ENCODE measurements at regions not wholly inside any gene's neighbourhood (a gene's known extent, or its start where the extent isn't known, plus 50 kb on each side); places are given as distances from the start of the nearest gene placed in this dataset.

DNA sequence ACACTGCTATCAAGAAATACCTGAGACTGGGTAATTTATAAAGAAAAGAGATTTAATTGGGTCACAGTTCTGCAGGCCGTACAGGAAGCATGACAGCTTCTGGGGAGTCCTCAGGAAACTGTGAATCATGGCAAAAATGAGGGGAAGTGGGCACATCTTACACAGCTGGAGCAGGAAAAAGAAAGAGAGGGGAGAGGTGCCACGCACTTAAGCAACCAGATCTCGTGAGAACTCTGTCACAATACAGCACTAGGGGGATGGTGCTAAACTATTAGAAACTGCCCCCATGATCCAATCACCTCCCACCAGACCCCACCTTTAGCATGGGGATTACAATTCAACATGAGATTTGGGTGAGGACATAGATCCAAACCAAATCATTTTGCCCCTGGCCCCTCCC, 105.5 kb upstream of the CPLX2 start:
- DNase-seq = no peak

DNA sequence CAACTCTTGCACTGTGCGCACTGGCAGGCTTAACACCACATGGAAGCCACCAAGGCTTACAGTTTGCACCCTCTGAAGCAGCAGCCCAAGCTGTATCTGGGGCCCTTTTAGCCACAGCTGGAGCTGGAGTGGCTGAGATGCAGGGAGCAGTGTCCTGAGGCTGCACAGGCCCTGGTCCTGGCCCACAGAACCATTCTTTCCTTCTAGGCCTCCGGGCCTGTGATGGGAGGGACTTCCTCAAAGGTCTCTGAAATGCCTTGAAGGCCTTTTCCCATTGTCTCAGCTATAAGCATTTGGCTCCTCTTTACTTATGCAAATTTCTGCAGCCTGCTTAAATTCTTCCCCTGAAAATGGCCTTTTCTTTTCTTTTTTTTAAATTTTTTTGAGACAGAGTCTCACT, 104.4 kb upstream of the CPLX2 start:
- DNase-seq = no peak

- no peak for DNase-seq
Measured at GRCh38 chr5:175772747-175773533, 98.4 kb upstream of the CPLX2 start.

GRCh38 chr5:175773534-175774070, 97.8 kb upstream of the CPLX2 start:
- no peak for DNase-seq

- no peak for DNase-seq
Measured at GRCh38 chr5:175775416-175775815, 96.0 kb upstream of the CPLX2 start.

GRCh38 chr5:175778951-175779503, 92.4 kb upstream of the CPLX2 start:
- no peak for DNase-seq

GRCh38 chr5:175783739-175784138, 87.6 kb upstream of the CPLX2 start:
- DNase-seq = no peak

DNA sequence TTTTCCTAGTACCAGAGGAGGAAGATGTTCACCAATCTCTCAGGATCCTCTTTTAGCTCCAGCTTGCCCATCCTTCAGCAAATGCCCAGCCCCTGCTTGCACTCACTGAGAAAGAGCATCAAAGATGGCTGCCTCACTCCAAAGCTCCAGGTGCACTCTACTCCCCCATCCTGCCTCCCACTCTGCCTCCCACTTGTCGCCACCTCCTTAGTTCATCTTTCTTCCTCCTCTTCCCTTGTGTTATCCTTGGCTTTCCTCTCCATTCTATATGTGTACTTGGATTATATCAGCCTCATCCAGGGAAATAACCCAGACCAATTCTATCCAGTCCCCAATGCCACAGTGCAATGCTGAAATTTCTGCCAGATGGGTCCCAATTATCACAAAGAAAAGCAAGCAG, 87.1 kb upstream of the CPLX2 start:
- no peak for DNase-seq

DNA sequence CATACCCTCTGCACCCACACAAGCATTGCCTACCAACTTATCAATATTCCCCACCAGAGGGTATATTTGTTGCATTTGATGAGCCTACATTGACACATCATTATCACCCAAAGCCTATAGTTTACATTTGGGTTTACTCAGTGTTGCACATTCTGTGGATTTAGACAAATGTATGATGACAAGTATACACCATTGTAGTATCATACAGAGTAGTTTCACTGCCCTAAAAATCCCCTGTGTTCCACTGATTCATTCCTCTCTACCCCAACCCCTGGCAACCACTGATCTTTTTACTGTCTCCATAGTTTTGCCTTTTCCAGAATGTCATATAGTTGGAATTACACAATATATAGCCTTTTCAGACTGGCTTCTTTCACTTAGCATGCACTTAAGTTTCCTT, 85.7 kb upstream of the CPLX2 start:
- DNase-seq = no peak

DNA sequence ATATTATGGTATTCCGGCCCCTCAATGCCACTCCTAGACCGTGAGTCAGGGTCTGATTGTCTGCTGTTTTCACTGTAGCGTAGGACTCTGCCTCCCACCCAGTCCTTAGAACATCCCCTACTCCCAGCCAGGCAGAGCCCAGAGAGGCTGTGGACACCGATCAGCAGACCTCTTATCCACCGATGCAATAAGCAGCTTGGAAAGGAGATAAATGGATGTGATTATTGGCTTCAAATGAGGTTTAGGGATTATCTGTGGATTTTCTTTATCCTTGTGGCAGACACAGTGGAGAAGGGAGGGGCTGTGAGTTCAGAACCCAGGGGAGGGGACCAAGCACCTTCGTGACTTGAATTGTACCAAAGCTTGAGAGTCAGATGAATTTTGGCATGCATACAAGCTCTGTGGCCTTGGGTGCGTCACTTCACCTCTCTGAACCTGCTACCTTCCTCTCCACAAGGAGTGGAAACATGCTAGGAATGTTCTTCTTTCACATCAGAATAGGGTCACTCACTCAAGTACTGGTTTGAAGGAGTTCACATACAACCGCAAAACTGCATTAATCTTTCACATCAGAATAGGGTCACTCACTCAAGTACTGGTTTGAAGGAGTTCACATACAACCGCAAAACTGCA, 83.1 kb upstream of the CPLX2 start:
- no peak for DNase-seq

GRCh38 chr5:175789670-175790069, 81.7 kb upstream of the CPLX2 start:
- DNase-seq = no peak

- DNase-seq = no peak
Measured at GRCh38 chr5:175790796-175791195, 80.6 kb upstream of the CPLX2 start.

GRCh38 chr5:175795959-175796358, 75.4 kb upstream of the CPLX2 start:
- peak; percentile 10 for DNase-seq

- peak; percentile 90 for DNase-seq
Measured at GRCh38 chr5:175796536-175797499, 74.6 kb upstream of the CPLX2 start.

GRCh38 chr5:175797521-175798038, 73.8 kb upstream of the CPLX2 start:
- peak; percentile 42 for DNase-seq

DNA sequence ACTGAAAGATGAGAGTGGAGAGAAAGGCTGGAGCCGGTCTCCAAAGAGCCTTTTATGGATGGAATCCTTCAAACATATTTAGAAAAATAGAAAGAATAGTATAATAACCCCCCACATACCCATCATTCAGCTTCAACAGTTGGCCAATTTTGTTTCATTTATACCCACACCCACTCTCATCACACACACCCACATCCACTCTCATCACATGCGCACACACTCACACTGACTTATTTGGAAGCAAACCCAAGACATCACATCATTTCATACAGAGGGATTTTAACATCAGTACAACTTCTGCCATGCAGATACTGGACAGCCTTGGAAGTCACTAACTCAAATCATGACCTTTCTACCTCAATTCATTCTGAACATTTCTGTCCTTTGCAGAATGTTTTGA, 72.8 kb upstream of the CPLX2 start:
- DNase-seq = no peak

GRCh38 chr5:175800656-175801081, 70.7 kb upstream of the CPLX2 start:
- DNase-seq = no peak

DNA sequence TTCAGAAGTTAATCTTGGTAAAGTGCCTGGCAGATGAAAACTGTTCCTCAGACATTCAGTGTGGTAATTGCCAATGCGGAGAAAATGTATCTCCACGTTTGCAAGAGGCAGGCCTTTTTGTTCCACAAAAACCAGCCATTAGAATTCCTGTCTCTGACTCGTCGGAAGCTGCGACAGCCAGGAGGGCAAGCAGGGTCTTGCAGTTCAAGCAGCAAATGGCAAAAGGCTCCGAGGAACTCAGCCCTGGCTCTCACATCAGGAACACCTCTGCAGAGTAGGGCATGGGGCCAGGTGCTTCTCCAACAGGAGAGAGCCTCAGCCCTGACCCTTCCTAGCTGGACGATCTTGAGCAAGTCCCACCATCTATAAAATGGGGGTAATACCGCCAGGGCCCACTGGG, 69.0 kb upstream of the CPLX2 start:
- DNase-seq = no peak

DNA sequence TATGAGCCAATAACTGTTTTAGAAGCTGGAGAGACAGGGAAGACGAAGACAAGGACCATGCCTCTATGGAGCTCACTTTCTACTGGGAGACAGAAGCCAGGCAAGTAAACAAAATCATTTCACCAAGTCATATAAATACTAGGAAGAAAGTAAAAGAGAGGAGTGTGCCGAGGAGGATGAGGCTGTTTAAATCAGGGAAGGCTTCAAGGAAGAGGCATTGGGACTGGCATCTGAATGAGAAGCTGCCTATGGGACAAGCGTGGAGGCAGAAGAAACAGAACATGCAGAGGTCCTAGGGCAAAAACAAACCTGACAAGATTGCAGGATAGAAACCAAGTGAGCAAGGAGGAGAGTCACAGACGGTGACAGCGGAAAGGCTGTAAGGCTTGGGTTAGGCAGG, 68.1 kb upstream of the CPLX2 start:
- DNase-seq = no peak

- peak; percentile 24 for DNase-seq
Measured at GRCh38 chr5:175803736-175804454, 67.5 kb upstream of the CPLX2 start.

GRCh38 chr5:175805256-175806011, 65.9 kb upstream of the CPLX2 start:
- DNase-seq = peak; percentile 60
